GM19467 (cell line): ENCODE measurements at regions not wholly inside any gene's neighbourhood (a gene's known extent, or its start where the extent isn't known, plus 50 kb on each side); places are given as distances from the start of the nearest gene placed in this dataset.

Experiments
- ATAC-seq: cut with Tn5 transposase; IDR thresholded peaks from one replicate; pipeline ENCODE4 v1.9.1; 2021; ENCODE audit warnings: mild to moderate bottlenecking, moderate library complexity; ENCODE audit not compliant: unreplicated experiment

GRCh38 chr4:163582703-163583102 lies 88.2 kb downstream of the TMA16 start:
- no peak for ATAC-seq

- ATAC-seq: peak; percentile 45
Measured at GRCh38 chr4:163587867-163588266, 93.4 kb downstream of the TMA16 start.

GRCh38 chr4:163588532-163588931 lies 94.0 kb downstream of the TMA16 start:
- no peak for ATAC-seq

GRCh38 chr4:163590103-163590502 lies 95.6 kb downstream of the TMA16 start:
- no peak for ATAC-seq

- ATAC-seq: no peak
Measured at GRCh38 chr4:163590619-163591264, 96.3 kb downstream of the TMA16 start.

GRCh38 chr4:163591614-163592020 lies 97.1 kb downstream of the TMA16 start:
- ATAC-seq: peak; percentile 83

GRCh38 chr4:163592212-163592611 lies 97.7 kb downstream of the TMA16 start:
- ATAC-seq: no peak

DNA sequence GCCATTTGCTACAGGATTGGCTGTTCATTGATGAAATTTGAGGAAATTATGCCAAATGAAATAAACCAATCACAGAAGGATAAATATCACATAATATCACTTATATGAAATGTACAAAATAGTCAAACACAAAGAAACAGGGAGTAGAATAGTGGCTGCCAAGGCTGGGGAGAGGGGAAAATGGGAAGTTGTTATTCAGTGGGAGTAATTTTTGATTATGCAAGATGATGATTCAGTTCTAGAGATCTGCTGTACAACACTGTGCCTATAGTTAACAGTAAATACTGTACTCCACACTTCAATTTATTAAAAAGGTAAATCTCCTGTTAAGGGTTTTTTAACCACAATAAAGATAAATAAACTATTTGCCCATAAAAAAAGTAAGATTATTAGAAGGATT lies 101.1 kb downstream of the TMA16 start:
- no peak for ATAC-seq

GRCh38 chr4:163598028-163598427 lies 103.5 kb downstream of the TMA16 start:
- ATAC-seq: peak; percentile 62

DNA sequence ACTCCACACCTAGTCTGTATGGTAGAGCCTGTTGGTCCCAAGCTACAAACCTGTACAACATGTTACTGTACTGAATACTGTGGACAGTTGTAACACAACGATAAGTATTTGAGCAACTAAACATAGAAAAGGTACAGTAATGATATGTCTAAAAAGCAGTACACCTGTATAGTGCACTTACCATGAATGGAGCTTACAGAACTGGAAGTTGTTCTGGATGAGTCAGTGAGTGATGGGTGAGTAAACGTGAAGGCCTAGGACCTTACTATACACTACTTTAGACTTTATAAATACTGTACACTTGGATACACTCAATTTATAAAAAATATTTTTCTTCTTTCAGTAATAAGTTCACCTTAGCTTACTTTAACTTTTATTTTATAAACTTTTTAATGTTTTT lies 104.0 kb downstream of the TMA16 start:
- no peak for ATAC-seq

GRCh38 chr4:163600727-163601126 lies 106.2 kb downstream of the TMA16 start:
- ATAC-seq: peak; percentile 44

DNA sequence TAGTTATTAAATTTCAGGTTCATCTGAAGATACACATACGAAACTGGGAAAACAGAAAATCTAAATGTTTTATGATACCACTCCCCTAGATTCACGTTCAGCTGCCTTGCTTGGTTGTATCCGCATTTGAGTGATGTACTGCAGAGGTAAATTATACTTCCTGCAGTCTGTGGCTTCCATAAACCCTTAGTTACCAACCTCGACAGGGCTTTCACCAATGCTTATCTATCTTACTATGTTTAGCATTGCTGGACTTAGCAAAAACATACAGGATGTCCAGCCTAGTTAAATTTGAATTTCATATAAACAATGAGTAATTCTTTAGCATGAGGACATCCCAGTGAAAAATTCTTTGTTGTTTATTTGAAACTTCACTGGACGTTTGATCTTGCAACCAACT lies 108.8 kb downstream of the TMA16 start:
- ATAC-seq: no peak

DNA sequence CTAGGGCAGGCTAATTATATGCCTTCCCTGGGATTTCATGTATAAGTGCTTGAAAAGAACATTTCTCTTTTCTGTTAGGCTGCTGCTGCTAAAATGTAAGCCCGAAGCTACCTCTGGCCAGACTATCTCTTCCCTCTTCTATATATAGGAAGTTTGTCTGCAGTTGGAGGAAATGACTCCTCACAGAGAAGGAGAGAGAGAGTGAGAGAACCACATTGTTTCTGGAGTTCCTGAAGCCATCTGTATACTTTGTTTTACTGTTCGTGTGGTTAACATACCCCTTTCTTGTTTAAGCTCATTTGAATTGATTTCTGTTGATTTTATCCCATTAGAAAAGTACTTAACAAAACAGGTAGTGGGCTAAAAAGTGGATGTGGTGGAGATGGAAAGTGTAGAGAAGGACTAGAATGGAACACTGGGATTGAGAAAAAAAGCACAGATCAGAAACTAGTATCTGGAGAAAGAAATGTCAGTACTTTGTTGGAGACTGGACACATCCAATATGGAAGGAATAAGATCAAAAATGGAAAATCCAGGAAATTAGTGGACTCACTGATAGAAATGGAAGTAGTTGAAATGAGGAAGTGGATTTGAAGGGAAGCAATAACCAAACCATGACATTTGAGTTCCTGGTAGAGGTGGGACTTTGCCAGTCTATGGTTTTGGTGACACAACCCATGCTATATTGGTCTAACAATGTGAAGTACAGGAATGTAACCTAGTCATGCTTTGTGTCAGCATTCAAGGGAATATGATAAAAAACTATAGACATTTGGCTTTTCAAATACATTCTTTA lies 112.6 kb downstream of the TMA16 start:
- ATAC-seq: no peak

DNA sequence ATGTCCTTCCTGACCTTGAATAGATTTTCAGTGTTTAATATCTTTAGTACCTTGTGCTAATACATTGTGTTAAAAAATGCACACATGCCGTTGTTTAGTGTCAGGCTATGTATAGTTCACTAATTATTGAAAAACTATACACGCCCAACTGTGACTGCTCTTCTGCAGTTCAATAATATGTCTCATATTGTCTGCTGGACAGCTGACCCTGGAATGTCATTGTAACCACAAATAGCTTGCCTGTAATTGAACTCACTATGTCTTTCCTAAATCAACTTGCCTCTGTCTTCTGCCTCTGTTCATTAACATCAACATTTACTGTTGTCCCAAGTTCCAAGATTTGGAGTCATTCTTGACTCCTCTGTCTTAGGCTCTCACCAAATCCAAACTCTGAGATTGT lies 114.5 kb downstream of the TMA16 start:
- ATAC-seq: no peak

- no peak for ATAC-seq
Measured at GRCh38 chr4:163610648-163611047, 116.2 kb downstream of the TMA16 start.

DNA sequence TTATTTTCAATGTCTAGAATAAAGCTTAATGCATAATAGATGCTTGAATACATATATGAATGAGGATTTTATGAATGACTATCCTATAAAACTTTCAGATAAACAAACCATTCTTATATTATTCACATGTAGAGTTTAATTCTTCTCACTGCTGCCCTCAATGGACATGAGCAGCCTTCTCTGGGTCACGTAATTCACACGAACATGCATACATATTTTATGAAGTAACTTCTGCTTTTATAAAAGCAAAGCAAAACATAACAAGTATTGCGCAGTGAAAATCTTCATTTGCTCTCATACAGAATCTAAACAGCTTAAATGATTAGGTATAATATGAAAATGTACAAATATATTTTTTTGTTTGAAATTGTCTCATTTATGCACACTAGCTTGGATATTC lies 116.7 kb downstream of the TMA16 start:
- no peak for ATAC-seq

DNA sequence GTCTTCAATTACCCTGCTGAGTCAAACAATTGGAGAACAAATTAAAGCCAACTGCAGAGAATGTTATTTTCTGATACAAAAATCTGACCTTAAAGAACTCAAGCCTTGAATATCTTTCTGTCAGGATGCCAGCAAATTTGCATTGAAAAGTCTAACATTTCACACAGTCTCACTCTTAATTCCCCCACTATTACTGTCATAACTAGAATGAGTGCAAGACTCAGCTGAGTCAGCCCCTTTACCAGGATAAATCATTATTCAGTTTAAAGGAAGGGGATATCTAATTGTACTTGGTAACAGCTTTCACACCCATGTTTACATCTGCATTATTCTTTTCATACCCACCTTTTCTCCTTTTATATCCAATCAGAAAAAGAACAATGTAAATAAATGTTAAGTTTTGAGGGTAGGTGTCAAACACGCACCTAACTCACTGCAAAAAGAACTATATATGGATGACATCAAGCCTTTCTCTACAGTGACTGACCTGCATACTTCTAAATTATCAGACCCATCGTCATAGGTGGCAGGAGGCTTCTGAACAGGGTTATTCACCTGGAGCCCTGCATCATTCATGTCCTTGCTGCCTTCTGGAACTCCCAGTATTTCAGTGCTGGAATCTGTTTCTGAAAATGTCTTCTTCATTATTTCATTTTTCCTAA lies 117.4 kb downstream of the TMA16 start:
- ATAC-seq: peak; percentile 54

GRCh38 chr4:163612762-163613161 lies 118.3 kb downstream of the TMA16 start:
- no peak for ATAC-seq

DNA sequence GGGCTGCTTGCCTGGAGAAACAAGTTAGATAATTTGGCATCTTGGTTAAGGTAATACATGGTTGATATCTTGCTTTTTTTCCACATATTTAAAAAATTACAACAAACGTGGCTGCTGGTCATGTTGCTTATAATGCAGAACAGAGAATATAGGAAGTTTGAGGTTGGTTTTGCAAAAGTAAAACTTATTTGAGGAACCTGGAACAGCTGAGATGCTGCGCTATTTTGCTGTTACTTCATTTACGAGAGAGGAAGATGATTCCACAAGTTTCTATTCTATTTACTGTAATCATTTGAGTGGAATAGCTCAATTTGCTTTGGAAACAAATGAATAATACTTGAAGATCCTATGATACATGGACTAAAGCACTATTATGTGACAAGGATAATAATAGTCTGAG lies 118.9 kb downstream of the TMA16 start:
- no peak for ATAC-seq

- ATAC-seq: no peak
Measured at GRCh38 chr4:163614866-163615265, 120.4 kb downstream of the TMA16 start.

DNA sequence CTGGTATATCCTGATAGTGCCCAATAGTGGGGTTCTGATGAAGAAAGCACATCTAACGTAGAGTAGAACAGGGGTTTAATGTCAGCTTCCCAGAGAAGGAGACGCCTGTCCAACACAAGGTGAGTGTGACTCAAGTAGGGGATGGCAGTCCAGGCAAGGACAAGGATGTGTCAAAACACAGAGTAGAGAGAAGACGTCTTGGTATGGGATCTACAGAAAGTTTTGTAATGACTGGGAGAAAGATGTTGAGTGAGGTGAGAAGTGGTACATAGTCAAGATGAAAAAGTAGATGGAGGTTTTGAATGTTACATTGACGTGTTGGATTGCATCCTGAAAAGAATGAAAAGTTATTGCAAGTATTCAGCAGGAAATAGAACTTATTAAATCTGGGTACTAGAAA lies 124.4 kb downstream of the TMA16 start:
- no peak for ATAC-seq

DNA sequence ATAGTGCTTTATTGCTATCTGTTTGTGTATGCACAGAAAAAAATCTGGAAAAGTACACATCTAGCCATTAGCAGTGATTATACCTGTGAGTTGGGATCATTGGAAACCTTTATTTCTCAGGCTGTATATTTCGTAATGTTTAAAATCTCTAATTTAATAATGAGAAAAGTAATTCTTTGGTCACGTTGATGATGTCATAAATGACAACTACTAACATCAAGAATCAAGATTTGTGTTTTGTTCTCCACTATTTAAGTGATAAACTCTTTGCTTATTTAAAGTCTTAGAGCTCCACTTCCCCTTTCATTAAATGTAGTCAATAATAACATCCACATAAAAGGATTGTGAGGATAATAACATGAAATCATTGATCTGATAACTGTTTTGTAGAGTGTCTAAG lies 126.2 kb downstream of the TMA16 start:
- no peak for ATAC-seq
